Endothelial cell of hepatic sinusoid (primary cell): ENCODE measurements at regions not wholly inside any gene's neighbourhood (a gene's known extent, or its start where the extent isn't known, plus 50 kb on each side); places are given as distances from the start of the nearest gene placed in this dataset.

ENCODE experiments used
- in situ Hi-C: cut with HindIII; loops from 2 replicates; pipeline ENCODE4 v1.10.0; 2017; ENCODE audit warnings: low sequenced_read_pairs

DNA sequence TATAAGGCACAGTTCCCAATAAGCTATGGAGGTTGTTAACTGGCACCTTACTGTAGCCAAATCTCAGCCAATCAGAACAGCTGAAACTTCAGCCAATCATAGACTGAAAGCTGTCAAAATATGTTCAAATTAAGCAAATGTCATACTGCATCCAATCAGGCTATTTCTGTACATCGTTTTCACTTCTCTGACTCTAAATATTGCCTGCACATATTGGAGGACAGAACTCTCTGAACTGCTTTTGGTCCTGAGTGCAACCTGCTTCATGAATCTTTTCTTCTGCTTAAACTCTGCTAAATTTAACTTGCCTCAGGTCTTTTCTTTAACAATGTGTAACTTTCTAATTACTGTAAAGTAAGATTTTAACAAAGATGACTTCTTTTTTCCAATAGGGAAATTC is 1198.9 kb upstream of the PCDH7 start:
- in situ Hi-C loops, result no loop called here

- in situ Hi-C loops, result no loop called here
These were observed 1183.4 kb upstream of the PCDH7 start for GRCh38 chr4:29536745-29537144.

DNA sequence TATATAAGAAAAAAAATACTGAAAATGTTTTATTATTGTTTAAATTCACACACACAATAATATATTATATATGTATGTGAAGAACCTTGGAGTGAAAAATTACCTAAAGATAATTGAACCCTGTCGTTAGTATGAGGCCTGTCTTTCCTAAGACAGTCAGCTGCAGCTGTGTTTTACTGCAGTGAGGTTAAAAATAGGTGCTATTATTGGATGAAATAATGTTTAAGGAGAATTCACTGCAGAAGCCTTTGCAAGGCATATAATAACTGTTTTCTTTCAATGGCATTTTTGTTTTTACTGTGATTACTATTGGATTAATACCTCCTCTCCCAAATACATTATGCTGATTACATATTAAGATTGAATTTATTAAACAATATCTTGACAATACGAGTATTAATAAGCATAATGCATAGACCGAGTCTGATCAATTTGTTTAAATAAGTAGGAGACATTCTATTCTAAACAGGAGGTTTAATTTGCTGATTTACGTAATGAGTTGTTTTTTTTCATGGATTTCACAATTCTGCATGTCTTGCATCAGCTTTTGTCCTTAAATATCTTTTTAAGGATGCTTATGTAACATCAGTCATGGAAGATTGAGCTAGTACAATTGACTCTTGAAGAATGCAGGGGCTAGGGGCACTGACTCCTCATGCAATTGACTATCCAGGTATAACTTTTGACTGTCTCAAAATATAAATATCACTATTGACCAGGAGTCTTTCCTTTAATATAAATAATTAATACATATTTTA is 1181.1 kb upstream of the PCDH7 start:
- in situ Hi-C loops, result no loop called here

DNA sequence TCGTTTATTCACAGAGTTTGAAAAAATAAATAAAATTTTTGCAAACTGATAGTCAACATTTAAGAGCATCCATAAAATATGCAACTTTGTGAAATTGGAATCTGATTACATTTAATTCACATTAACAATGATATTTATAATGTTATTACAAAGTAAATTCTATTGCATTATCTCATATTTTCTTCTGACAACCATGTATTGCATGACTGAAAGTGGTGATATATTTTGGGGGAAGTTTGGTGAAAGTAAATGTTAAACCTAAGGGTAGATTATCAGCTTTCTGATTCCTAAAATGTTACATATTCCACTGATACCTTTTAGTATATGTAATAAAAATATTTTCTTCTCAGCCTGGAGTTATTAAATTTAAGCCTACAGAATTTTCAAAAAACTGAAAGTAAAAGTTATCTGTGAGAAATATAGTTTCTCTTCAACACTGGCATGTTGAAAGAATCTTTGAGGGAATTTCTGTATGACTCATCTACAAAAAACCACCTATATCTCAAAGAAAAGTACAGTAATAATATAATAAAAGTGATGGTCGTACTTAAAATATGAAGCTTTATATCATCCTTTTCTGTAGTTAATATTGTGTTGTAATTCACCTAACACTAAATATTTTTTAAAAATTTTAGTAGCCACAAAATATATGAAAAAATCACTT is 1179.6 kb upstream of the PCDH7 start:
- in situ Hi-C loops, result no loop called here

GRCh38 chr4:29541757-29542156 is 1178.4 kb upstream of the PCDH7 start:
- in situ Hi-C loops, result no loop called here

GRCh38 chr4:29549342-29549741 is 1170.8 kb upstream of the PCDH7 start:
- in situ Hi-C loops, result no loop called here

DNA sequence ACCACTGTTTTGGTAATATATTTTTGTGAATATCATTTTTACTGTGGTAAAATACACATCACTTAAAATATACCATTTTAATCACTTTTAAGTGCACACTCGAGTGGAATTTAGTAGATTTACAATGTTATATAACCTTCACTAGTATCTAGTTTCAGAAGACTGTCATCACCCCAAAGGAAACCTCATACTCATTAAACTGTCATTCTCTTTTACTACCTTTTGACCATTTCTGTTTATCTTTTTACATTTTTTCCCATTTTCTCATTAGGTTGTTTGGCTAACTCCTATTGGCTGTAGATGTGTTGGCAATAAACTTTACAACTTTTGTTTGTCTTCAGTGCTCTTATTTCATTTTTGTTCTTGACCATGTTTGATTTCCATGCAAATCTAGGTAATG is 1168.3 kb upstream of the PCDH7 start:
- in situ Hi-C loops, result no loop called here

DNA sequence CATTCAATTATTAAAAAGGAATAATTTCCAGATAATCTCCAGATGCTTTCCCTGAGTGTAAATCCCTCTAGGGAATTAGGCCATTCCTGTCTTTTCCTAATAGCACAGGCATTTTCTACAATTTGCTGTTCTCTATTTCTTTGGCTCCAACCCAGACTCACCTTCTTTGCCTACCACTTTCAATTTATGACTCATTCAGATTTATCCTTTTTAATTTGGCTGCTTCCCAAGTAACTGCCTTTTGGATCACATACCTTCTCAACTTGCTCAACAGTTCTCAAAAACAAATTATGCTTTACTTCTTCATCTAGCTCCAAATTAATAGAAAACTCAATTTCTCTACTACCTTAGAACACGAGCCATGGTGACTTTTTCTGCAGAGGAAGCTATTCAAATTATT is 1166.3 kb upstream of the PCDH7 start:
- in situ Hi-C loops, result no loop called here

GRCh38 chr4:29558789-29559188 is 1161.4 kb upstream of the PCDH7 start:
- in situ Hi-C loops, result no loop called here

DNA sequence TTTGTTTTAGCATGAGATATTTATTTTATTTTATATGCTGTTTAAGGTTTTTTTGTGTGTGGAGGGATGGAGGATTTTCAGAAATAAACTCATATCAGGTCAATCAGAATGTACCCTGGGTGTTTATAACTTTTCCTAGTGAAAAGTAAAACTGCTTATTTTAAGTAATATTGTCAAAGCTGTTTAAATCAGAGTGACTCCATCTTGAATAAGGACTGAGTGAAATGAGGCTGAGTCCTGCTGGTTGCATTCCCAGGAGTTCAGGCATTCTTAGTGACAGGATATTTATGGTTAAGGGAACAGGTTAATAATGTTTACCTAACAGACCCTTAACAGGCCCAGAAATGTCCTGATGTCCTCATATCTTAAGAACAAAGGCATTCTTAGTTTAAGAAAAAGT is 1160.9 kb upstream of the PCDH7 start:
- in situ Hi-C loops, result no loop called here

DNA sequence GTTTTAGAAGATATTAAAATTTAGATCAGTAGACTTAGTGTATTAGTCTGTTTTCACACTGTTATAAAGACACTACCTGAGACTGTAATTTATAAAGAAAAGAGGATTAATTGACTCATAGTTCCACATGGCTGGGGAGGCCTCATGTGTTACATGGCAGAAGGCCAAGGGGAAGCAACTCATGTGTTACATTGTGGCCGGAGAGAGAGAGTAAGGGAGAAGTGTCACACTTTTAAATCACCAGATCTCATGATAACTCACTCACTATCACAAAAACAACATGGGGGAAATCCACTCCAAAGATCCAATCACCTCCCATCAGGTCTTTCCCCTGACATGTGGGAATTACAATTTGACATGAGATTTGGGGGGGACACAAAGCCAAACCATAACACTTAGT is 1159.7 kb upstream of the PCDH7 start:
- in situ Hi-C loops, result no loop called here

GRCh38 chr4:29565256-29565655 is 1154.9 kb upstream of the PCDH7 start:
- in situ Hi-C loops, result no loop called here

DNA sequence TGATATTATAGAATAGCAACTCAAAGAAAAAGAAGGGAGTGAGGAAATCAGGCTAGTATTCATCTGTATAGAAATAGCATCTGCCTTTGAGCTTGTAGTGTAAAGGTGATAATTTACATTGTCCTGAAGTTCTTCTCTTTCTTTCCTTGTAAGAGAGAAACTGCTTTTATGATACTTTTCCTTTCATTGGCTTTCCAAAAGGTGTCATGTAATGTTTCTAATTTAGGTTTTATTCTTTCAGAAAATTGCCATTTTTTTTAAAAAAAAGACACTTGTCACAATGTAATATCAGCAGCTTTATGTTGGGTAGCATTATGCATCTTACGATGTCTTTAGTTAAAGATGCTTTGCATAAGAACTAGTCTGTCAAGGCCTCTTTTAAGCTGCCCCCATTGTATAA is 1153.8 kb upstream of the PCDH7 start:
- in situ Hi-C loops, result no loop called here

- in situ Hi-C loops, result no loop called here
These were observed 1148.8 kb upstream of the PCDH7 start for GRCh38 chr4:29571322-29571721.

DNA sequence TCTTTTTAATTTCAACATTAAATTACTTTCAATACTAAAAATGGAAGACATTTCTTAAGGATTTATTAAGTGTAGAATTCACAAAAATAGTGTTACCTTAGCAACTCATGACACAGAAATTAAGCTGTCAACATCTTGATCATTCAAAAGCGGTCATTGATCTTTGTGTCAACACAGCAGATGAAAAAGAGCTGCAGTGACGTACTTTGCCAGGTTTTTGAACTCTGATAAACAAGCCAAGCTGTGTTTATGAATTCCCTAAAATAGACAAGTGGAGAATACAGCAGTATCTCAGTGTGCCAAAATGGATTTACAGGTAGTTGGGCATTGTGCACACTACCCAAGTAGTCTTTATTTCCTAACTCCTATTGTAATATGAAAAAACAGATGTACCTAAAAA is 1141.8 kb upstream of the PCDH7 start:
- in situ Hi-C loops, result no loop called here

DNA sequence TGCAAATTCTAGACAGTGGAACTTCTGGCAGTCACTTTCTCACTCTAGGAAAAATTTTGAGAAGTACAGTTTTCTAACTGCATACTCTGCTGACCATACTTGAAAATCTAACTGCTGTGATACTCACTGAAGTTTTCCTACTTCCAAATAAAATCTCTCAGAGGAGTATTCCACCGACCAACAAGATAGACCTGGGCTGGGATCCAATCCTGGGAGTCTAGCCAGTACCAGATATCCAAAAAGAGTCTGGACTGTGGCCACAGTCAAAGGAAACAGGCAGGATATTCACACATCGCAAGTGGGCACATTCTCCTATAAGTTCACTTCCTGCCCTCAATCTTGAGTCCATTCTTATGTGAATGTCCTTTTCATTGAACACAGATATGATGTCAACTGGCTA is 1138.7 kb upstream of the PCDH7 start:
- in situ Hi-C loops, result no loop called here

GRCh38 chr4:29588617-29589016 is 1131.6 kb upstream of the PCDH7 start:
- in situ Hi-C loops, result no loop called here

- in situ Hi-C loops, result no loop called here
These were observed 1123.9 kb upstream of the PCDH7 start for GRCh38 chr4:29596228-29596627.

- in situ Hi-C loops, result no loop called here
These were observed 1101.0 kb upstream of the PCDH7 start for GRCh38 chr4:29619168-29619567.

- in situ Hi-C loops, result no loop called here
These were observed 1088.0 kb upstream of the PCDH7 start for GRCh38 chr4:29632199-29632598.

- in situ Hi-C loops, result loop anchor here (5.0 kb wide), 1 partner anchor 45 kb away; no protein-coding TSS in a partner anchor
These were observed 1083.2 kb upstream of the PCDH7 start for GRCh38 chr4:29636961-29637360.

- in situ Hi-C loops, result no loop called here
These were observed 1066.9 kb upstream of the PCDH7 start for GRCh38 chr4:29653221-29653620.

DNA sequence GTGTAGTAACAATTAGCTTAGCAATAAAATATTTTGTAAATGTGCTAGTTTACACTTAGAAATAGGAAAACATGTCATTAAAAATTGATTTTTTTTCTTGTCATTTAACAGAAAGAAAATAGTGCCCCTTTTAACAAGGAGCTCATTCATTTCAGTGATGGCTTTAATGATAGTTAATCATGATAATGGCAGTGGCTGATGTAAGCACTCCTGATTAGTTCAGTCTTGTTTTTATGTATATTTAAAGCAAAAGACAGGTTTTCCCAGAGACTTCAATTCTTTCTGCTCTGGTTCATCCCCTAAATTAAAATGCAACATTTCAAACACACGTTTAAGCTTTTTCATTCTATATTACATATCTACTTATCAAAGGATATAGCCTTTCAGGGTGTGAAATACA is 1039.5 kb upstream of the PCDH7 start:
- in situ Hi-C loops, result loop anchor here (5.0 kb wide), 1 partner anchor 43 kb away; no protein-coding TSS in a partner anchor
